ENCODE measurements at regions not wholly inside any gene's neighbourhood (a gene's known extent, or its start where the extent isn't known, plus 50 kb on each side); places are given as distances from the start of the nearest gene placed in this dataset.

DNA sequence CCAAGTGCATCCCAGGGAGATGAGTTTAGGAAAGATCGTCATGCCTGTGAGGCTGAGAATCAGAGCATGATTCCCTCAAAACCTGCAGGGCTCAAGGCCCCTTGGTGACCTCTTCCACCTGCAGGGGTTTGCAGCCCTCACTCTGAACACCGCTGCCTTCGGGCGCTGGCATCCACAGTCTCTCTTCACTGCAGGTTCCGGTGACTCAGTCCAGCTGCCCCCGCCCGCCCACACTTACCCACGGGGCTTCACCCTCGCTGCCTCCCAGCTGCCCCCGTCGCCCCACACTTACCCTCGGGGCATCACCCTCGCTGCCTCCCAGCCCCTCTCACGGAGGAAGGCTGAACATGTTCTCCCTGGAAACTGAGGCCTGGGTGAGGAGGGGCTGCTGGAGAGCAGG lies 277.1 kb downstream of the XXYLT1 start:
- WGBS (ENCODE audit: low lambda C conversion rate): 90% methylated on average over 14 of the region's 14 CpGs
- Histone ChIP-seq H3K9ac (ENCODE audit: insufficient read depth, low read depth, low read length) (no peak overlapping the region), H2AFZ (ENCODE audit: low read length) (no peak overlapping the region), H3K4me3 (replicated peaks in 1 of 3; ENCODE audit: insufficient read depth in 1 of 3, low read depth in 2 of 3, low read length in 3 of 3) (no peak overlapping the region), H3K4me2 (ENCODE audit: low read depth, low read length) (no peak overlapping the region), H3K4me1 (ENCODE audit: insufficient read depth, low read length) (peaks cover 21% of the 10 kb centered on the region), H3K9me3 (ENCODE audit: low read length) (no peaks in the 10 kb centered on the region), H3K27ac (ENCODE audit: extremely low read length, insufficient read depth, low read length) (no peak overlapping the region), H3K27me3 (ENCODE audit: control insufficient read depth in 1 of 2, insufficient read depth in 2 of 2, low read length in 2 of 2) (0 out of 5 replicates have a peak, but pooled peaks cover 0 to 1% of the 10 kb centered on the region in 2 experiments), H4K20me1 (ENCODE audit: insufficient read depth, low read length) (no peaks in the 10 kb centered on the region), H3K79me2 (ENCODE audit: insufficient read depth, low read length) (no peaks in the 10 kb centered on the region), H3K36me3 (replicated peaks in 1 of 2; ENCODE audit: control insufficient read depth in 1 of 2, insufficient read depth in 2 of 2, low read length in 2 of 2) (no peaks in the 10 kb centered on the region)
- FAIRE-seq (no peak), DNase-seq (ENCODE audit: low spot score) (no peak), ATAC-seq (no peak)
- ChIA-PET CTCF (ENCODE audit: low intra/inter-chr PET ratio, low total read pairs) (no interaction called here), POLR2A (no interaction called here)
- intact Hi-C loops (cut with micrococcal nuclease; ENCODE audit: unreplicated experiment): loop anchor here (2.0 kb wide), 1 partner anchor 311 kb away; no protein-coding TSS in a partner anchor
- no TSS peak for BruUV-seq (replicated peaks)
- in situ Hi-C loops (cut with HindIII; ENCODE audit: extremely low pct_ligation_motif_present, low pct_unique_long_range_greater_than_20kb): no loop called here
- TF ChIP-seq PHF21A (CRISPR knock-in tag; IDR thresholded peaks at IDR 0.05) (no peak), SYNCRIP (IDR thresholded peaks at IDR 0.05; ENCODE audit: insufficient read depth, low read depth, low read length) (no peak), CENPT (CRISPR knock-in tag; IDR thresholded peaks at IDR 0.05; ENCODE audit: low read depth) (no peak), ZNF709 (CRISPR knock-in tag; IDR thresholded peaks at IDR 0.05) (no peak), ZBTB1 (CRISPR knock-in tag; IDR thresholded peaks at IDR 0.05; ENCODE audit: borderline replicate concordance) (no peak), SMC3 (IDR thresholded peaks at IDR 0.05; ENCODE audit: low read length) (no peak), SP2 (CRISPR knock-in tag; IDR thresholded peaks at IDR 0.05) (no peak)

DNA sequence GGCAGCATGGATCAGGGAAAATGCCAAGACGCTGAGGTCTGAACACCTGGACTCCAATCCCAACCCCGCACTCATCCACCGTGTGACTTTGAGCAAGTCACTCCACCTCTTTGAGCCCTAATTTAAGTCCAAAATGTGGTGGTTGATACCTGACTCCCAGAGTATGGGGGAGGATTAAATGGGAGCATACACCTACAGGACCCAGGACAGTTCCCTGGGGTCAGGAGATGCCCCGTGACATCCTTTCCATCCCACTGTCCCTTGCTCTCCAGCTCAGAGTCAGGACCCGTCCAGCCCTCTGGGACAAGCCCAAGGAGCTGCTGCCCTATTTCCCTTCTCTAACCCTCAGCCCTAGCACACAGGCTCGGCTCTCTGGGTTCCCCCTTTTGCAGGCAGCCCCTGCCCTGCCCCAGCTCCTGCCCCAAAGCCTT lies 276.4 kb downstream of the XXYLT1 start:
- Histone ChIP-seq H3K27ac (ENCODE audit: extremely low read length, insufficient read depth, low read length) (no peak overlapping the region), H3K9me3 (ENCODE audit: low read length) (no peaks in the 10 kb centered on the region), H3K27me3 (ENCODE audit: control insufficient read depth in 1 of 2, insufficient read depth in 2 of 2, low read length in 2 of 2) (0 out of 5 replicates have a peak, but pooled peaks cover 1 to 4% of the 10 kb centered on the region in 2 experiments), H3K4me1 (ENCODE audit: insufficient read depth, low read length) (peaks cover 21% of the 10 kb centered on the region), H2AFZ (ENCODE audit: low read length) (no peak overlapping the region), H4K20me1 (ENCODE audit: insufficient read depth, low read length) (no peaks in the 10 kb centered on the region), H3K4me3 (replicated peaks in 1 of 3; ENCODE audit: insufficient read depth in 1 of 3, low read depth in 2 of 3, low read length in 3 of 3) (no peak overlapping the region; a peak in 1 of 6 replicates), H3K9ac (ENCODE audit: insufficient read depth, low read depth, low read length) (no peak overlapping the region), H3K36me3 (replicated peaks in 1 of 2; ENCODE audit: control insufficient read depth in 1 of 2, insufficient read depth in 2 of 2, low read length in 2 of 2) (no peaks in the 10 kb centered on the region), H3K4me2 (ENCODE audit: low read depth, low read length) (peak overlapping the region; percentile 36; the same call in 1 of the 2 replicates), H3K79me2 (ENCODE audit: insufficient read depth, low read length) (no peaks in the 10 kb centered on the region)
- no peak for FAIRE-seq
- TF ChIP-seq, protein P1, sequence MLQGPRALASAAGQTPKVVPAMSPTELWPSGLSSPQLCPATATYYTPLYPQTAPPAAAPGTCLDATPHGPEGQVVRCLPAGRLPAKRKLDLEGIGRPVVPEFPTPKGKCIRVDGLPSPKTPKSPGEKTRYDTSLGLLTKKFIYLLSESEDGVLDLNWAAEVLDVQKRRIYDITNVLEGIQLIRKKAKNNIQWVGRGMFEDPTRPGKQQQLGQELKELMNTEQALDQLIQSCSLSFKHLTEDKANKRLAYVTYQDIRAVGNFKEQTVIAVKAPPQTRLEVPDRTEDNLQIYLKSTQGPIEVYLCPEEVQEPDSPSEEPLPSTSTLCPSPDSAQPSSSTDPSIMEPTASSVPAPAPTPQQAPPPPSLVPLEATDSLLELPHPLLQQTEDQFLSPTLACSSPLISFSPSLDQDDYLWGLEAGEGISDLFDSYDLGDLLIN (CRISPR knock-in tag; IDR thresholded peaks at IDR 0.05; ENCODE audit: borderline replicate concordance): no peak
- TF ChIP-seq, protein P2, sequence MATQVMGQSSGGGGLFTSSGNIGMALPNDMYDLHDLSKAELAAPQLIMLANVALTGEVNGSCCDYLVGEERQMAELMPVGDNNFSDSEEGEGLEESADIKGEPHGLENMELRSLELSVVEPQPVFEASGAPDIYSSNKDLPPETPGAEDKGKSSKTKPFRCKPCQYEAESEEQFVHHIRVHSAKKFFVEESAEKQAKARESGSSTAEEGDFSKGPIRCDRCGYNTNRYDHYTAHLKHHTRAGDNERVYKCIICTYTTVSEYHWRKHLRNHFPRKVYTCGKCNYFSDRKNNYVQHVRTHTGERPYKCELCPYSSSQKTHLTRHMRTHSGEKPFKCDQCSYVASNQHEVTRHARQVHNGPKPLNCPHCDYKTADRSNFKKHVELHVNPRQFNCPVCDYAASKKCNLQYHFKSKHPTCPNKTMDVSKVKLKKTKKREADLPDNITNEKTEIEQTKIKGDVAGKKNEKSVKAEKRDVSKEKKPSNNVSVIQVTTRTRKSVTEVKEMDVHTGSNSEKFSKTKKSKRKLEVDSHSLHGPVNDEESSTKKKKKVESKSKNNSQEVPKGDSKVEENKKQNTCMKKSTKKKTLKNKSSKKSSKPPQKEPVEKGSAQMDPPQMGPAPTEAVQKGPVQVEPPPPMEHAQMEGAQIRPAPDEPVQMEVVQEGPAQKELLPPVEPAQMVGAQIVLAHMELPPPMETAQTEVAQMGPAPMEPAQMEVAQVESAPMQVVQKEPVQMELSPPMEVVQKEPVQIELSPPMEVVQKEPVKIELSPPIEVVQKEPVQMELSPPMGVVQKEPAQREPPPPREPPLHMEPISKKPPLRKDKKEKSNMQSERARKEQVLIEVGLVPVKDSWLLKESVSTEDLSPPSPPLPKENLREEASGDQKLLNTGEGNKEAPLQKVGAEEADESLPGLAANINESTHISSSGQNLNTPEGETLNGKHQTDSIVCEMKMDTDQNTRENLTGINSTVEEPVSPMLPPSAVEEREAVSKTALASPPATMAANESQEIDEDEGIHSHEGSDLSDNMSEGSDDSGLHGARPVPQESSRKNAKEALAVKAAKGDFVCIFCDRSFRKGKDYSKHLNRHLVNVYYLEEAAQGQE (IDR thresholded peaks at IDR 0.05; ENCODE audit: borderline replicate concordance in 1 of 2, low read depth in 1 of 2, low read length in 2 of 2): peak in 1 of 2 experiments; percentile 79; a peak in 2 of 4 replicates
- TF ChIP-seq ZNF629 (CRISPR knock-in tag; conservative IDR thresholded peaks at IDR 0.05): 0 out of 2 replicates have a peak, but pooled peaks have one; percentile 17
- ATAC-seq: peak; percentile 51
- in situ Hi-C loops (cut with HindIII; ENCODE audit: extremely low pct_ligation_motif_present, low pct_unique_long_range_greater_than_20kb): no loop called here
- POLR2A ChIA-PET: no interaction called here
- CTCF ChIA-PET (ENCODE audit: low intra/inter-chr PET ratio, low total read pairs): no interaction called here
- DNase-seq (ENCODE audit: low spot score): no peak
- BruUV-seq (replicated peaks): no TSS peak
- WGBS (ENCODE audit: low lambda C conversion rate): 43% methylated on average over 6 of the region's 6 CpGs
- intact Hi-C loops (cut with micrococcal nuclease; ENCODE audit: unreplicated experiment): loop anchor here (2.0 kb wide), 1 partner anchor 312 kb away; no protein-coding TSS in a partner anchor
